ENCODE measurements at regions not wholly inside any gene's neighbourhood (a gene's known extent, or its start where the extent isn't known, plus 50 kb on each side); places are given as distances from the start of the nearest gene placed in this dataset.

- no peak for TF ChIP-seq CTCF (IDR thresholded peaks at IDR 0.05)
- no peak for TF ChIP-seq POLR2A (IDR thresholded peaks at IDR 0.05)
Observed at GRCh38 chr20:17141568-17141967, 85.3 kb upstream of the PCSK2 start.

Measured in stomach (tissue), 4 donors.